ENCODE measurements at regions not wholly inside any gene's neighbourhood (a gene's known extent, or its start where the extent isn't known, plus 50 kb on each side); places are given as distances from the start of the nearest gene placed in this dataset.

- TF ChIP-seq FOXP2 (optimal IDR thresholded peaks at IDR 0.05; ENCODE audit: borderline replicate concordance, extremely low read depth, extremely low read length, insufficient read depth) (no peak), REST (IDR thresholded peaks at IDR 0.05; ENCODE audit: insufficient read depth in 1 of 2, low read depth in 2 of 2, low read length in 2 of 2) (no peak)
Measured at GRCh38 chr4:12260453-12260852, 831.8 kb upstream of the HS3ST1 start.
